NCI-H774 (cell line): ENCODE measurements at regions not wholly inside any gene's neighbourhood (a gene's known extent, or its start where the extent isn't known, plus 50 kb on each side); places are given as distances from the start of the nearest gene placed in this dataset.
A peak's percentile ranks its signal among the peaks of the same experiment; 100 is the strongest.
"Not testable (repeated sequence)": the region's sequence is repeated elsewhere in the genome, so short reads cannot be mapped to it uniquely, and the experiment has no call there.

Source experiments
- DNase-seq: peaks from one replicate; lab custom pipeline; 2025; lab: John Stamatoyannopoulos, UW

DNA sequence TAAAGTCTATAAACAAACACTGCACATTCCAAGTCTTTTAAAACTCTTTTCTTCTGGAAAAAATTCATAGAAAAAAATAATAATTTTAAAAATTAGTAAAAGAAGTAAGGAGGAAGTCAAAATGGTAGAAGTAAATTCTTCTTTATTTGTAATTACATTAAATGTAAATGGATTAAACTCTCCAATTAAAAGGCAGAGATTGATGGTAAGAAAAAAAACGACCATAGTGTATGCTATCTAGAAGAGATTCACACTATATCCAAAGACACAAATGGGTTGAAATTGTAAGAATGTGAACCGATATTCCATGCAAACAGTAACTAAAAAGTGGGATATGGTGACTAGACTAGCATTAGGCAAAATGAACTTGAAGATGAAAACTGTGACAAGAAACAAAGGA lies 1196.1 kb upstream of the CDH2 start:
- DNase-seq: no peak

DNA sequence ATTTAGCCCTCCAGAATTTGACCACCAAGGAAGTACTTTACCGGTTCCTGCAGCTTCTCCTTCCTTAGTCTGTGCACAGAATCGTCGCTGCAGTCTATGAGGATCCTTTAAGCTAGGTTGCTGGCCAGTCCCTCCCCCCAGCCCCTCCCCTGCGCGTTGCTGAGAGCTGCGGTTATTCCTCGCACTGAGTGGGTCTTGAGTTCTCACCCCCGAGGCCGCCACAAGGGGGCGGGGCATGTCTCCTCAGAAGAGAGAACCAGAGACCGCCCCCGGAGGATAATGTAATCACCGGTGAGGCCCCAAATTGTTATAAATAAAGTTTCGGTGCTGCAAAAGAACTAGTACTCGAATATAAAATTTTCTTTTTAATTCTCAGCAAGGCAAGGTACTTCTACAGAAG lies 1184.9 kb upstream of the CDH2 start:
- DNase-seq: peak; percentile 38

DNA sequence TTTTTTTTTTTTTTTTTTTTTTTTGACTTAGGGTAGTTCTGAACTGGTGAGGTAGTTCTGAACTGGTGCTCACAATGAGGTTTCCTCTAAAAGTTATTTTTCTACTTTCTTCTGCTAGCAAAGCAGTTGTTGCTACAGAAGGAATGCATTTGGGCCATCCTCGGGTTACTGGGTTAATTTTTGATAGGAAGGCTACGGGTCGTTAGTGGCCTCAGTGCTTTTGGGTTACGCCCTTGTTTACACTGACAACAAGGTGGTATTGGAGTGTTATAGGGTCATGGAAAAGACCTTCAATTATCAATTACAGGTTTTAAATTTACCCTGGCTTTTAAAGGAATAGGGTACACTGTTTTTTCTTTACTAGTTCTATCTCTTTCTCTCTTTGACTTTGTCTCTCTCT lies 1183.7 kb upstream of the CDH2 start:
- not testable (repeated sequence) for DNase-seq

DNA sequence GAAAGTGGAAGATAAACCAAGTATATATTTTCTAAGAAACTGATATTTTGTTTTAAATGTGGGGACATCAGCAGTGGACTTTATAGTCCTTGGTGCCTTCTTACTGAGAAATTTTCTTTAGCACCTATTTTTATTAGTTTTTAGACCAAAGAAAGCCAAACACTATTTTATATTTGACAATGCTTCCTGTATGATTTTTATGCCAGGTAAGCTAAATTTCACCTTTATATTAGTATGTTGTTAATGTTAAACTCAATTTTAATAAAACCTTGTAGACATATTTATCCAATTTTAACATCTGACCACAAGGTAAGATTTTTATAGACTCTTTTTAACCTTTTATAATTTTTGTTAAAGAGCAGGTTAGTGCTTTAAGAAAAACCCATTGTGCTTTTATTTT lies 1182.3 kb upstream of the CDH2 start:
- not testable (repeated sequence) for DNase-seq

DNA sequence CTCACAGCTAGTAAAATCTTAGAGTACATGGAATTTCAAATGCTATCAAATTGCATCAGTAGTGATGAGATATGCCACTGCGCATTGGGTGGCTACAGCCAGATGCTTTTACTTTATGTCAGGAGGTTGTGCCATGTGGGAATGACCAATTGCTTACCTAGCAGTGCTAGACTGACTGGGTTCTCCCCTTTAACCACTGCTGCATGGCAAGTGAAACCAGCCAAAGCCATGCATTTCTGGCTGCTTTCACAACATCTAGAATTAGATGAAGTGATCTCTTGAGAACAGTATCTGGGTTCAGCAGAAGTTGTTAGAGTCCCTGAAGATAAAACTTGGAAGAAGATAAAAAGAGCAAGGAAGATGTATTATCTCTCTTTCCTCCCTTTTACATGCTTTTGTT lies 1174.2 kb upstream of the CDH2 start:
- no peak for DNase-seq

DNA sequence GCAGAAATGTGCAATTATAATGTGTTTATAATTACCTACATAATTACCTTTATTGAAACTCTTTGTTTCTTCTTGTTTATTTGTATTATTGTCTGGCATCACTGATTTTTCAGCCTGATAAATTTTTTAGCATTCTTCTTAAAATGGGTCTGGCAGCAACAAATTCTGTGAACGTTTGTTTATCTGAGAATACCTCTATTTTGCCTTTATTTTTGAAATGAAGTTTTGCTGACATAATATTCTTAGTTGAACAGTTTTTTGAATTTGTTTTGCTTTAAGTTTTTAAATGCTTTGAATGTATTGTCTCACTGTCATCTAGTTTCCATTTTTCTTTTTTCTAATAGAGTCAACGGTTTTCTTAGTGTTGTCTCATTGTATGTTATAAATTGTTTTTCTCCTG lies 1152.0 kb upstream of the CDH2 start:
- DNase-seq: no peak

DNA sequence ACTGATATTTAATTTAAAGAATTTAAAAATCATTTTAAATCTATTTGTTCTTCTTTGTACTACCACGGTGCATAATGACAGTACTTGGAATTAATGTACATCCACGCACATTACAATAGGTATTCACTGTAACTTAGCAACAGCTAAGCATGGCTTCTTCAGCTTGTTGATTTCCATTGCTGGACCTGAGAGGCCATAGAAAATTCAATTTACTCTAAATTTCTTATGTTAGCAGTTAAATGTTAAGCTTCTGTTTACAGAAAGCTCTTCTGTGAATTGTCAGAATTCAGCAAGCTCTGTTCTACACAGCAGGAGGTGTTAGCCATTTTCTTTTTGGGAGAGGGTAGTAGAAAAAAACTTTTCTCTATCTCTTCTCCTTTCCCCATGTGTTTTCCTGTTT lies 1149.3 kb upstream of the CDH2 start:
- peak; percentile 85 for DNase-seq

DNA sequence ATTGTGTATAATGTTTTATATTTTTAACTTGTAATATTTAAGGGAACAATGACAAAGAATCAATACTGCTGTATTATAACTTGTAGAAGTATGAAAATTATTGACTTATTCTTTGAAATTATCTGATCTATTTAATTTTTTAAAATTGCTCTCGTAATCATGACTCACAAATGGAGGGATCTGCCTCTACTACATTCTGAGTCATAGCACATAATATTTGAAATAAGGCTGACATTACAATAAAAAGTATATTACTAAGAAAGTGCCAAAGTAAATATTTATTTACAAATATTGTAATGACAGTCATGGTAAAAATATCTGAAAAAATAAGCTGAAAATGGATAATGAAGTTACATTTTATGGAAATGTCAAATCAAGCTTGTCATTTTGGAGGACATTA lies 1144.6 kb upstream of the CDH2 start:
- DNase-seq: no peak

DNA sequence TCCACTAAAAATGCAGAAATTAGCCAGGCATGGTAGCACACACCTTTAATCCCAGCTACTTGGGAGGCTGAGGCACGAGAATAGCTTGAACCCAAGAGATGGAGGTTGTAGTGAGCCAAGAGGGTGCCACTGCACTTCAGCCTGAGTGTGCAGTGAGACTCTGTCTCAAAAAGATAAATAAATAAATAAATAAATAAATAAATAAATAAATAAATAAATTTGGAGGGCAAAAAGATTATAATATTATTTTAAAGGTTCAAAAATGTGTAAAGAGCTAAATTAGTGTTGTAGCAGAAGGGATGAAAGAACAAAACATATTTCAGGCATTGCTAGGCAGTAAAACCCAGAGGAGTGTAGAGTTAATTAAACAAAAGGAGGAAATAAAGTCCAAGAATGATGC lies 1136.4 kb upstream of the CDH2 start:
- DNase-seq: no peak

DNA sequence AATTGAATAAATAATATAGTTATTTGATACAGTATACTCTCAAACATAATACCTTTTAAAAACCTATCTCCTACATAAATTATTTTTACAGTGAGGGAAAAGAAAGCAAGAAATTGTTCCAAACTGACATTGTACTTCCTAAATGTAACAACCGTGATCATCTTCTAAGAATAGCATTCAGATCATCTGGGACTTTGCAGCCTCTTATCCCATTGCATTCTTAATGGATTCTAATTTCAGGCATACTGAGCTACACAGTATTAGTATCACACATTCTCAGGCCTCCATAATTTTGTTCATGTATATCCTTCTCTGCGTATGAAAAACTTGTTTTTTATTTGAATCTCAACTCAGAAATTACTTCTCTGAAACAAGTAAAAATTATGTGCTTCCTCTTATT lies 1134.7 kb upstream of the CDH2 start:
- DNase-seq: no peak

DNA sequence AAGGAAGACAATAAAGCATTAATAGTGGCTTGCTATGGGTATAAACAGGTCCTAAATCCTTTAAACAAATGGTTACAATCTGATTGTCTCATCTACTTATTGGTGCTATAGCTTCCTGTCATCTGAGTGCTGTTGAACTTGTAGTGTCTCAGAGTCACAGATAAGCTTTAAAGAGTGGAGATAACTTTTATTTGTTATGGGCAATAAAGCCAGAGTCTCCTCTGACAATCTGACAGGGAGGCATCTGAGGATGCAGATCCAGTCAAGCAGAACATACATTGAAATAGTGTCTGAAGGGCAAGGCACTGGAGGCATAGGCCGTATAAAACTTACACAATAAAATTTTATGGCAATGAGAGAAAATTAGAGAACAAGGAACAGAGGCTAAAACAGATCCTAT lies 1132.4 kb upstream of the CDH2 start:
- no peak for DNase-seq

DNA sequence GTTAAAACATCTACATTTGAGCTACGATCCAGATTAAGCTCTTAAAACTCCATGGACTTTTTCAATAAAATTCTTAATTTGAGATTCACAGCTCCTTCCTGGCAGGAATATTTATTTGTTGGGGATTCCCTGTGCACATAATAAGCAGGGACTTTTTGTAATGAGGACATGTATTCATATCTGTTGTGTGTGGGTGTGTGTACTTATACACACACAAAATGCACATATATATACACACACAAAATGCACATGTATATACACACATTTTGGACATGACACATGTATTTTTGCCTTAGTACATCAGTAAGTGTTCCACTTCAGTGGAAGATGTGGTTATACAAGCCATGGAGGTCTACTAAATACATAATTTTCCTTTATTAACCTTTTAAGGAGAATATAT lies 1131.1 kb upstream of the CDH2 start:
- DNase-seq: no peak

DNA sequence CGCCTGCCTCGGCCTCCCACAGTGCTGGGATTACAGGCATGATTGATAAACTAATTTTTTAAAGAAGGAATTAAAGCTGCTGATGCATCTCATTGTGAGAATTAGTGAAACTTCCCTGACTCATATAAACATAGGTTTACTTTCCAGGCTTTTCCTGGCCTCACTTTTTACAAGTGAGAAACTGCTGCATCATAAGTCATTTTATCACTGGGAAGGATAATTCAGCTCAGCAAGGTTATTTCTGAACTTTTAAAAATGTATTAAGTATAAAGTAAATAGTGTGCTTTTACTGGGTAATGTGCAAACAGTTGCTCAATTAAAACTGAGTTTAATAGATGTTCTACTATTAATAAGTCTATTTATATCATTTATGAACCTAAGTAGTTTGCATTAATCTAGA lies 1130.3 kb upstream of the CDH2 start:
- DNase-seq: no peak

DNA sequence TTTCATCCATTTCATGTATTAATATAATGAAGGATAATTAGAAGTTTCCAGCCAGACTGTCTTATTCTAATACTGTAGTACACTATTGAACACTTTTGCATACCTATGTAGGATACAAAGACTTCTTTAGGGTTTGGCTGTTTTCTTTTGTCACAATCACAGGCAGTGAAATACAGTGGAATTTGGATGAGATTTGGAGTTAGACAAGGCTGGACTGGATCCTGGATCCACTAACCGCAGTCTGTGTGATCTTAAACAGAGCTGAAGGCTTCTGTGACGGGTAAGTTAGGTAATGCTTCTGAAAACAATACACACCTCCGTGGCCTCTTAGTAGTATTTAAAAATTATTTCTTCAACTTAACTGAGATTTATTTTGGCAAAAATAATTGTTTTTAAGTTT lies 1128.6 kb upstream of the CDH2 start:
- no peak for DNase-seq

DNA sequence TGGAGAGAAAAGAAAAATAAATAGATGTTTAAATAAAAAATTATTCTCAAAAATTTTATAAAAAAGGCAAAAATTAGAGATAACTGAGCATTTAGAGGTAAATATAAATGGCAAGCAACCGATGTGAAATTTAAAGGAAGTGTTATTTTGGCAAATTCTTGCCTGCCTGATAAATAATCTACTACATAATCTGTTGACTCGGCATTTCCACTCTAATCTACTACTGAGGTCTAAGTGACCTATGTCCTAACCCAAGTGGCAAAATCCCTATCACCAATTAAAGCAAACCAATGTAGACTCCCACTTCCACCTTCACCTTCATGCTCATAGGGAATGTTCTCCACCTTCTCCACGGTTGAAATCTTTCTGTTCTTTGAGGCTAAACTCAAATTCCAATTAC lies 1124.1 kb upstream of the CDH2 start:
- DNase-seq: no peak

DNA sequence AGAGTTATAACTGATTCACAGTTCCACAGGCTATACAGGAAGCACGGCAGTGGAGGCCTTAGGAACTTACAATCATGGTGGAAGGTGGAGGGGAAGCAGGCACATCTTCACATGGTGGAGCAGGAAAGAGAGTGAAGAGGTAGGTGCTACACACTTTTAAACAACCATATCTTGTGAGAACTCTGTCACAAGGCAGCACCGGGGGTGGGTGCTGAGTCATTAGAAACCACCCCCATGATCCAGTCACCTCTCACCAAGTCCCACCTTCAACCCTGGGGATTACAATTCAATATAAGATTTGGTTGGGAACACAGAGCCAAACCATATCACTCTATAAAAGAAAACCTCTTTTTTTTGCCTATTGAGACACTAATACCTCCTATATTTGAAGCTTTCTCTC lies 1108.5 kb upstream of the CDH2 start:
- DNase-seq: no peak

DNA sequence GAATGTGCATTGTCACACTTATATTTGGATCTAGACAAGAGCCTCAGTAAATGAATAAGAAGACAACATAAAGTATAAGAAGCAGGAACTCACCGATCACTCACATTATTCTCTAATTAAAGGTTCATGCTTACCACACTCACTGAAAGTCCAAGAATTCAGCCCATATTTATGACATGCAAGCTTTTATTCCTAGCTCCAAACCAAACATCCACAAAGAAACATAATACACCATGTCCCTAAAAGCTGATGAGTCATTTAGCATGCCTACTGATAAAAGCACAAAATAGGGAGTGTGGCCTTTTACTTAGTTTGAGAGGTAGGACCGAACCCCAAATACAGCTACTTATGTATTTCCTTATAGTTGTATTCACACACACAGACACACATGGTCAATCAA lies 1094.6 kb upstream of the CDH2 start:
- DNase-seq: no peak

DNA sequence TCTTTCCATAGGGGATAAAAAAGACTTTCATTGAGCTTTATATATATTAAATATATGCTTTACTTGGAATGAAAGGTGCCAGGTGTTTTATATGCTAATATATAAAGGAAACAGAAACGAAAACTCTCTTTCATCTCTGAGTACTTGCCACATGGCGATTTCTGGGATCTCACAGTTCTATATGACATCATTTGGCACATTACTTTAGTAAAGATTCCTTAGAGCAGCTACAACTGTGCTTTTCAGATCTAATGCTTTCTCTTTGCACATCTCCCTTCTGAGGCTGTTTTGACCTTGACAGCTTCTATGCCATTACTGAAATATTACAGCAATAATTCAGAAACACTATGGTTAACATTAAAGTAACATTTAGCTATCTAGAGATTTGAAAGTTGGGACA lies 1082.9 kb upstream of the CDH2 start:
- DNase-seq: no peak

DNA sequence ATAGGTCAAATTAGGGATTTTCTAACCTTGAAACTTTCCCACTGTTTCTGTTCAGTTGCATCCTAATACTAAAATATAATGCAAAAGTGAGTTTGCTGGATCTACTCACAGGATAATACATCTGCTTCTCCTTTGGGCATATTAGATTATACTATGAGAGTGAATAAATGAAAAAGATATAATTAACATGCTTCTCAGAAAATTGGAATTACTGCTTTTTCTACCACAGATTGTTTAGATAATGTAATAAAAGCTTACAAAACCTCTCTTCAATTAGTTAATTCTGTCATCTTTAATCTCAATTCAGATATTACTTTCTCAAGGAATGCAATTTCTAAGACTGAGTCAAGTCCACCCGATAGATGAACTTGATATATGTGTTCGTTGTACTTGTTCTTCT lies 1077.2 kb upstream of the CDH2 start:
- DNase-seq: no peak

DNA sequence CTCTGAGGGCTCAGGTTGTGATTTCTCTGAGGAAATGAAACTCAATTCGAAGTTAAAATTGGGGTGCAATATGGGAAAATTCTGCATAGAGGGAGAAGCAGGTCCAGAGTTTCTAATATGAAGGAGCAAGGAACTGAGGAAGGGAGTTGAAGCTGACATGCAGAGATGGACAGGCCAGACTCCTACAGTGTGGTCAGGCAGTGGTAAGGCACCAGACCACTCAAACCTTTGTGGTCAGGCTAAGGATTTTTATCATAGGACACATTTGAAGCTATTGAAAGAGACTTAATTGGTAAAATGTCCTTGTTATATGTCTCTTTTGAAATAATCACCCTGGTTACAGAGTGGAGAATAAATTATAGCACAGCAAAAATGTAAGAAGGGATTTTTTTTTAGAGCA lies 1074.8 kb upstream of the CDH2 start:
- DNase-seq: no peak

DNA sequence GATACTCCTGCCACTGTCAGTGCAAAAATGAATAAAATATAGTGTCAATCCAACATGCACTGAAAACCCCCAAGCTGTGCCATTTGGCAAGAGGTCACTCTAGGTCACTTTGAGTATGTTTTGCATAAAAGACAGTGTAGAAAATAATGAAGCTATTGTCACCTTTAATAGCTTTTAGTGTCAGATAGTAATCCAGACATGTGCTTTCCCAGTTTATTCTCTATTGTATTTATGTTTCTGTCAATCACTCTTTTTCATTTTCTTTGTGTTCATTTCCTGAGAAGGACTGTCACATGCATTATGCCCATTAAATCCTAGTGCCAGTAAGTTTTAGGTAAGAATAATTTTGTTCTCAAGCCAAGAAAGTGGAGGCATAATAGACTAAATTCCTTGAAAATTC lies 1073.9 kb upstream of the CDH2 start:
- no peak for DNase-seq

DNA sequence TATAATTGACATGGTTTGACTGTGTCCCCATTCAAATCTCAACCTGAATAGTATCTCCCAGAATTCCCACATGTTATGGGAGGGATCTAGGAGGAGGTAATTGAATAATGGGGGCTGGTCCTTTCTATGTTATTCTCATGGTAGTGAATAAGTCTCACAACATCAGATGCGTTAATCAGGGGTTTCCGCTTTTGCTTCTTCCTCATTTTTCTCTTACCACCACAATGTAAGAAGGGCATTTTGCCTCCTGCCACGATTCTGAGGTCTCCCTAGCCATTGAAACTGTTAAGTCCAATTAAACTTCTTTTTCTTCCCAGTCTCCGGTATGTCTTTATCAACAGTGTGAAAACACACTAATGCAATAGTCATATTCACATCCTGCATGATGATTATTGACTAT lies 1073.3 kb upstream of the CDH2 start:
- DNase-seq: no peak

DNA sequence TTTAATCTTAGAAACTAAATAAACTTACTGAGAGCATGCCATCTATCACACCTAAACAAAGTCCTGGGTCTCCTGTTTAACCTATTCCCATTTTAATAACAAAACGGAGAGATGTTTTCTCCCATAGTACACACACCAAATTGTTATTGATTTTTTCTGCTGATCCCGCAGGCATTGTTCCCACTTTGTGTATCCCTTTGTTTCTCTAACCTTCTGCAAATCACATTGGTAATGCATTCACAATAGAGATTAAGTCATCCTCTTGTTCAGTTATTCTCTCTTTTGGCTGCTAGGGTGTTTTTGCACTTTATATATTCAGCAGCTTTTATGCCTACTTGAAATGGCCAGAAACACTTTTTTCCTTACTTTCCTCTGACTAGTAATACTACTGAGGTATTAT lies 1071.9 kb upstream of the CDH2 start:
- DNase-seq: no peak

DNA sequence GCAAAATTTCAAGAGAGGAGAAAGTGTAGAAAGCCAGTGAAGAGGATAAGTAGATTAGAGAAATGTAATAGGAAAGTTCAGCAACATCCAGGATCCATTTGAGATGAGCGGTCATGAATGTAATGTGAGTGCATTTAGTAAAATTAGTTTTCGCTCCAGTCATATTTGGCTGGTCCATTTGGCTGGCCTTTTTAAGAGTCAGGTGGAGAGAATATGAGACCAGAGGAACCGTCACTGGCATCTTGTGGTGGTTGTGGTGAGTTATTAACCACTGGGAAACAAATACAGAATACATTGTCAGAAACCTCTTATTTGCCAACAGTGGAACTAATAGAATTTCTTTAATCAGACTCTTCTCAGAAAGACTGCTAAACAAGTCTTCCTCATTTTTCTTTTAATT lies 1064.3 kb upstream of the CDH2 start:
- no peak for DNase-seq

DNA sequence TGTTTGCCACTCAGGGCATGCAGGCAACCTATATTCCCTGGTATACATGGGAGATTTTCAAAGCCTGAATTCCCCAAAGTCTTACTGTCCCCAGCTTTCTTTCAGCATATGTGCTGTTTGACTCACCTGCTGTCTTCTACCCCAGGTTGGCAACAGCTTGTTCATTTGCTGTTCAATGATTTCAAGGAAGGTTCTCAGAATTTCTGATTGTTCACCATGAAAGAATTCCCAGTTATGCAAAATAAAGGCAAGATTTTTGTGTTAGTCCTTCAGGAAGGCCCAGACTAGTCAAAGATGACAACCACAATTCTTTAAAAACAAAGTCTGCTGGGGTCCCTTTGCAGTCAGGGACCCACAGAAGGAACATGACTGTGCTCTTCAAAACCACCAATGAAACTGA lies 1057.8 kb upstream of the CDH2 start:
- DNase-seq: no peak
